ENCODE measurements at regions not wholly inside any gene's neighbourhood (a gene's known extent, or its start where the extent isn't known, plus 50 kb on each side); places are given as distances from the start of the nearest gene placed in this dataset.

GRCh38 chr9:107707915-107708441 lies 218.4 kb upstream of the KLF4 start:
- TF ChIP-seq EZH2 (IDR thresholded peaks at IDR 0.05; ENCODE audit: borderline replicate concordance) (no peak), CTCF (IDR thresholded peaks at IDR 0.05; ENCODE audit: poor library complexity) (no peak), EZH2phosphoT487 (IDR thresholded peaks at IDR 0.05; ENCODE audit: low read depth, severe bottlenecking, unreplicated experiment) (no peak)
